K562 (cell line): ENCODE measurements at regions not wholly inside any gene's neighbourhood (a gene's known extent, or its start where the extent isn't known, plus 50 kb on each side); places are given as distances from the start of the nearest gene placed in this dataset.

Experiments used
- MEF2D ChIP-seq: conservative IDR thresholded peaks from 2 replicates; pipeline ENCODE4 v1.6.1; 2016; ENCODE audit warnings: low read depth, missing genetic modification characterization, missing compliant biosample characterization
- ZNF584 ChIP-seq: fragments of 200-800 bp; sonication (Bioruptor generic); IDR thresholded peaks from 2 replicates; pipeline ENCODE4 v1.6.1; 2016; ENCODE audit warnings: low read depth, mild to moderate bottlenecking, missing genetic modification characterization, missing compliant biosample characterization
- TF ChIP-seq, protein P1 (sequence below): fragments of 450-650 bp; IDR thresholded peaks from 2 replicates; pipeline ENCODE4 v1.7.1; 2018; ENCODE audit warnings: mild to moderate bottlenecking, low read depth; ENCODE audit not compliant: partially characterized antibody
- TF ChIP-seq, protein P2 (sequence below): fragments of 450-650 bp; IDR thresholded peaks from 2 replicates; pipeline ENCODE4 v1.6.1; 2016; ENCODE audit warnings: mild to moderate bottlenecking

DNA sequence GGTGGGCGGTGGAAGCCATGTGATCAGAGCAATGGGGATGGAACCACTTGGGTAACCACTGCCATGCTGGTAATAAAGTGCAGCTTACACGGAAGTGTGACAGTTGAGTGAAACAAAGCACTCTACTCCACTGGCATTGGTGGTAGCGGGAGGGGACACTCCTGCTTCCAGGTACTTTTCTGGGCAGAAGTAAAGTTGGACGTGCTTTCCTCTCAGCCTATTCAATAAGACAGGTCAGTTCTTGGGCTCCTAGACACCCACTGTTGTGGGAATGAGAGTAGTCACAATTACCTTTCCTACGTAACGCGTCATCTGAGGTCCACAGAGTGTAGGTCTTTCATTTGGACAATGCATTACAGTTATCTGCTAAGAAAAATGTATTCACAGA is 51.7 kb upstream of the CHD2 start (continued):
- TF ChIP-seq, protein P1, sequence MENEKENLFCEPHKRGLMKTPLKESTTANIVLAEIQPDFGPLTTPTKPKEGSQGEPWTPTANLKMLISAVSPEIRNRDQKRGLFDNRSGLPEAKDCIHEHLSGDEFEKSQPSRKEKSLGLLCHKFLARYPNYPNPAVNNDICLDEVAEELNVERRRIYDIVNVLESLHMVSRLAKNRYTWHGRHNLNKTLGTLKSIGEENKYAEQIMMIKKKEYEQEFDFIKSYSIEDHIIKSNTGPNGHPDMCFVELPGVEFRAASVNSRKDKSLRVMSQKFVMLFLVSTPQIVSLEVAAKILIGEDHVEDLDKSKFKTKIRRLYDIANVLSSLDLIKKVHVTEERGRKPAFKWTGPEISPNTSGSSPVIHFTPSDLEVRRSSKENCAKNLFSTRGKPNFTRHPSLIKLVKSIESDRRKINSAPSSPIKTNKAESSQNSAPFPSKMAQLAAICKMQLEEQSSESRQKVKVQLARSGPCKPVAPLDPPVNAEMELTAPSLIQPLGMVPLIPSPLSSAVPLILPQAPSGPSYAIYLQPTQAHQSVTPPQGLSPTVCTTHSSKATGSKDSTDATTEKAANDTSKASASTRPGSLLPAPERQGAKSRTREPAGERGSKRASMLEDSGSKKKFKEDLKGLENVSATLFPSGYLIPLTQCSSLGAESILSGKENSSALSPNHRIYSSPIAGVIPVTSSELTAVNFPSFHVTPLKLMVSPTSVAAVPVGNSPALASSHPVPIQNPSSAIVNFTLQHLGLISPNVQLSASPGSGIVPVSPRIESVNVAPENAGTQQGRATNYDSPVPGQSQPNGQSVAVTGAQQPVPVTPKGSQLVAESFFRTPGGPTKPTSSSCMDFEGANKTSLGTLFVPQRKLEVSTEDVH = no peak
- 0 out of 2 replicates have a peak, but pooled peaks have one; percentile 29 for TF ChIP-seq MEF2D (tag)
- TF ChIP-seq, protein P2, sequence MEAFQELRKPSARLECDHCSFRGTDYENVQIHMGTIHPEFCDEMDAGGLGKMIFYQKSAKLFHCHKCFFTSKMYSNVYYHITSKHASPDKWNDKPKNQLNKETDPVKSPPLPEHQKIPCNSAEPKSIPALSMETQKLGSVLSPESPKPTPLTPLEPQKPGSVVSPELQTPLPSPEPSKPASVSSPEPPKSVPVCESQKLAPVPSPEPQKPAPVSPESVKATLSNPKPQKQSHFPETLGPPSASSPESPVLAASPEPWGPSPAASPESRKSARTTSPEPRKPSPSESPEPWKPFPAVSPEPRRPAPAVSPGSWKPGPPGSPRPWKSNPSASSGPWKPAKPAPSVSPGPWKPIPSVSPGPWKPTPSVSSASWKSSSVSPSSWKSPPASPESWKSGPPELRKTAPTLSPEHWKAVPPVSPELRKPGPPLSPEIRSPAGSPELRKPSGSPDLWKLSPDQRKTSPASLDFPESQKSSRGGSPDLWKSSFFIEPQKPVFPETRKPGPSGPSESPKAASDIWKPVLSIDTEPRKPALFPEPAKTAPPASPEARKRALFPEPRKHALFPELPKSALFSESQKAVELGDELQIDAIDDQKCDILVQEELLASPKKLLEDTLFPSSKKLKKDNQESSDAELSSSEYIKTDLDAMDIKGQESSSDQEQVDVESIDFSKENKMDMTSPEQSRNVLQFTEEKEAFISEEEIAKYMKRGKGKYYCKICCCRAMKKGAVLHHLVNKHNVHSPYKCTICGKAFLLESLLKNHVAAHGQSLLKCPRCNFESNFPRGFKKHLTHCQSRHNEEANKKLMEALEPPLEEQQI = no peak
- TF ChIP-seq ZNF584 (CRISPR knock-in tag) = 0 out of 2 replicates have a peak, but pooled peaks have one; percentile 50
